ENCODE measurements at regions not wholly inside any gene's neighbourhood (a gene's known extent, or its start where the extent isn't known, plus 50 kb on each side); places are given as distances from the start of the nearest gene placed in this dataset.

DNA sequence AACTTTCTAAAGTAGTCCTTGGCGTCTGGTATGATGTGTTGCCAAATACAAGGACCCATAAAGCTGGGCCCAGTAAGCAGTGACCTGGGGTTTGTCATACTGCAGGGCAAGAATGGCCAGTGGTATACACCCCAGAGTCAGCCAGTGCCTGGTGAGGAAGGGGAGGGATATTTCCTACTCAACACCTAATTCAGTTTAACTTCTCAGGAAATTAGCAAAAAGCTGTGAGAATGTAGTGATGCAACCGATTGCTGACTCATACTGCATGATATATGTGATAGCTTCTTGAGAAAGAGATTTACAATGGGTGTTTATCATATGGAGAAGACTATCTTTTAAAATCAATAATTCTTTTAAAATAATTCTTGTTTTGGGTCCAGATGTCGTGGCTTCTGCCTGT lies 889.3 kb upstream of the CELF2 start:
- DNase-seq = no peak

DNA sequence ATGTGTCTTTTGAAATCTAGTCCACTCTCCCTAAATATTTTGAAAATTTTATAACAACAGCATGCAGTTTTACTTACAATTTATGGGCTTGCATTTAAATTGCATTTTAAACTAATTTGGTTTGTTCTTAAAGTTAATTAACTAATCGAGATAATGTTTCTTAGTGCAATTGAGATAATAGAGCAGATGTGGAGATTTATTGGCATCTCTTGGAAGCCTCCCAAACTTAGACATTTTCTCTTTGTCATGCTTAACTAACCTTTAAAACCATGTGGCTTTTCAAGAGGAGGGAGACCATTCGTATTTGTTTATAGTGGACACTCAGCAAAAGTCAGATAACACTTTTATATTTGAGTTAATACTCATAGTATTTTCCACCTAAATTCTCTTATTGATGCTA lies 887.0 kb upstream of the CELF2 start:
- no peak for DNase-seq

DNA sequence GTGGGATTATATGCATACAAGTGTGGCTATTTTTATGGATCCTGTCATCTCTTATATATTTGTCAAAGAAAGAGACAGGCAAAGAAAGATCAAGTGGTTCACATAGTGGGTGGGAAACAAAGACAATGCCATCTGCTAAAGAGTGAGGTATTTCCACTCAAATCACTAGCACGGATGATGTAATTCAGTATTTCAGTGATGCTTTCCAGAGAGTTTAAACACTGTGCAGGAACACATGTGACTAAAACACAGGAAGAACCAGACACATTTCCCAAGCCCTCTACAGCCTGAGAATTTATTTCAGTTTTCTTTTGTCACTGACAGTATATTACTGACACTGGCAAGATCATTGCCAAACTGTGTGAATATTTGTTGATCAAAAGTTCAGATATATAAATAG lies 885.7 kb upstream of the CELF2 start:
- DNase-seq = no peak

DNA sequence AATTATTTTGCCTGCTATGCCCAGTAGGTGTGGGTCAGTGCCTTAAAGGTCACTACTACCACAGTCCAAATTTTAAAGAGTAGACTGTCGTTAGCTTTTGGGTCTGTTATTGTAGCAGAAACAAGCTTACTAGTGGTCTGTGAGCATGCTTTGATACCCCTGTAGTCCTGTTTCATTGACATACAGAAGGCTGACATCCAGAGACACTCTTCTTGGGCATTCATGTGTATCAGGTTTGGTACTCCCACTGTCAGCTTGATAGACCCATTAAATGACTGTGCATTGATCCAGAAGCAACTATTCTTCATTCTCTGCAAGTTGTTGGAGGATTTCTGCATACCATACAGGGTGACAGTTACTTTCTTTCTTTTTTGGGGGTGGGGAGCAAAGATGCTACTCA lies 884.4 kb upstream of the CELF2 start:
- no peak for DNase-seq

DNA sequence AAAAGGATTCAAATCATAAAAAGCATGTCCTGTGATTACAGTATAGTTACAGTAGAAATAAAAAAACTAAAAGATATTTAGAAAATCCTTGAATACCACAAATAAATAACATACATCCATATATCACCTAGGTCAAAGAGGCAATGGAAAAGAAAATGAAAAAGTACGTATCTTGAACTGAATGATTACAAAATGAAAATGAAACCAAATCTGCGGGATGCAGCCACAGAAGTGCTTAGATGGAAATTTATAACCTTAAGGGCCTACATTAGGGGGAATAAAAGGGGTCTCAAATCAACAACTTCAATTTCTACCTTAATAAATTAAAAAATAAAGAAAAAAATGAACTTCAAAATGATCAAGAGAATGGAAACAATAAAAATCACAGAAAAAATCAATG lies 879.0 kb upstream of the CELF2 start:
- no peak for DNase-seq

DNA sequence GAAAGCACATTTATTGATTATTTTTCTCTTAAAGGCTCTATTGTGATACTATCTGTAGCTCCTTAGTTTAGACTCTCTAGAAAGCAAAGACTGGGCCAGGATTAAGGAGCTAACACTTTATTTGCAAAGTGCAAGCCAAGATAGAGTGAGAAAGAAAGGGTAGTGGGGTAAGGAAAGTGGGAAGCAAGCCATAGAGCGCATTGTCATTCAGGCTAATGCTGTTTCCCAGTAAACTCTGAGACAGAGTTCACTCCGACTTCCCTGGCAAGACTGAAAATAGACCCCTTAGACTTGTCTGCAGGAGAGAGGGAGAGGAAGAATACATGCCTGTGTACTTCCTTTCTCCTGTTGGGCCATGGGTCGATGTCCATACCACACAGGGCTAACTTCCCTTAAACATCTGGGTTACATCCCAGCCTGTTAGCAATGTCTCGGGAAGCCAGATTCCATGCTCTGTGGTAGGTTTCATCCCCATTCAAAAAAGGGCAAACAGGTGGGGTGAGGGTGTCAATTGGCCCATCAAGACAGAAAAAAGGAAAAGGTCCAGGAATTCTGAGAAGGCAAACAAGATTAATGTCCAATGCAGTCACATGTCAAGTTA lies 875.8 kb upstream of the CELF2 start:
- no peak for DNase-seq

DNA sequence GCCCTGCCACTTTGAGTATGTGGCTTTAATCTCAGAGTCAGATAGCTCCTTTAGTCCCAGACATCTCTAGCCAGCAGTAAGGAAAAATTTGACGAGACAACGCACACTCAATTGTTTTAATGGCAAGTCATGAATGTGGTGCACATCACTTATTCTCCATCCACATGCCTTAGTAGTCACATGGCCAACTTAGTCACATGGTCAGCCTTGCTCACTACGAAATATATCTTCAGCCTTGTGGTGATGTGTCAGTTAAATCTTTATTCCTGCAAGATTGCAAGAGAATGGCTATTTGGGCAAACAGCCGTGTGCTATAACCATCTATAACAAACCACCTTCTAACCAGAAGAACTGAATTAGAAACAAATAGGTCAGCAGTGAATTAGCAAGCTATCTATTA lies 871.1 kb upstream of the CELF2 start:
- DNase-seq = no peak

DNA sequence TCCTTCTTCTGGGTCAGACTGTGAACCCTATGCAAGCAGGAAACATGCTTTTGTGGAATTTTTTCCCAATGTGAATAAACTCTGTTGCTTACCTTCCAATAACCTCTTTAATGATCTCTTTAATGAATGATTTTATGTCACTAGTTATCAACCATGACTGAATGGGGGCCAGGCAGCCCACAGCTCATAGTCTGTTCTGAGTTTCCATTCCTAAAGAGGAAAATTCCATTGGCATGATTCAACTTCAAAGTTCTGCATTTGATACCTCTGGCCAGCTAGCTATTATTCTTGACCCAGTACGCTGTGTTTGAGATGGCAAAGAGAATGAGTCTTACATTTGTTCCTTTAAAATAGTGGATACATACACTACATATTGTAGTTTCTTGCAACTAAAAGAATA lies 867.8 kb upstream of the CELF2 start:
- no peak for DNase-seq

DNA sequence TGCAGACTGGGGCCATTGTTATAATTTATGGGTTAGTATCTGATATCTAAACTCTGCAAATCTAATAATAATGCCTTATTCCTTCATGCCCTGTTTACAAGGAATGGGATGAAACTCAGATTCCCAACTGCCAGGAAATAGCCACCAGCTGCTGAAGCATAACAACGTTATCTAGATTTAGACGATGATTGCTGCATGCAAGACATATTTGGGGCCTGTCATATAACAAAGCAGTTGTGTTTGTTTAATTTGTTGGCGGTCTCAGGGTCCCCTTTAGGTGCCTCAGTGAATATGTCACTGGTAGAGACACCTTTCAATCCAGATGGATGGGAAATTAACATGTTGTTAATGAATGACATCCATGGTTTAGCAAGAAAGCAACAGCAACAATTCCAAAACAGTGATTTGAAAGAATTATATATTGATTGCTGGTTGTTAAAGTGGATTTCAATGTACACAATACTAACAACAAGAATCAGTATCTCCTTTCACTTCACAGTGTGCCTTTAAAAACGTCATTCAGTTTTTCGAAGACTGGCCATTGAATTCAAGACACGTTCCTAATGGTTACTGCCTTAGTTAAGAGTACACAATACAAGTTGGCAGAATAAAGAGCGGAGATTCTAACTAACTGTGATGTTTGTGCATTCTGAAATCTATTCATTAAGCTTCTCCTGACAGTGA lies 860.6 kb upstream of the CELF2 start:
- no peak for DNase-seq

DNA sequence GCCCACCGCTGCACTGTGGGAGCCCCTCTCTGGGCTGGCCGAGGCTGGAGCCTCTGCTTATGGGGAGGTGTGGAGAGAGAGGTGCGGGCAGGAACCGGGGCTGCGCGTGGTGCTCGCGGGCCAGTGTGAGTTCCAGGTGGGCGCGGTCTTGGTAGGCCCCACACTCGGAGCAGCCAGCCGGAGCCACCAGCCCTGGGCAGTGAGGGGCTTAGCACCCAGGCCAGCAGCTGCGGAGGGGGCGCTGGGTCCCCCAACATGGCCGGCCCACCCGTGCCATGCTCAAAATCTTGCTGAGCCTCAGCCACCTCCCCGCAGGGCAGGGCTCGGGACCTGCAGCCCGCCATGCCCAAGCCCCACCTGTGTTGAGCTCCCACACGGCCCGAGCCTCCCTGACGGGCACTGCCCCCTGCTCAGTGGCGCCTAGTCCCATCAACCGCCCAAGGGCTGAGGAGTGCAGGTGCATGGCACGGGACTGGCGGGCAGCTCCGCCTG lies 856.8 kb upstream of the CELF2 start:
- no peak for DNase-seq

DNA sequence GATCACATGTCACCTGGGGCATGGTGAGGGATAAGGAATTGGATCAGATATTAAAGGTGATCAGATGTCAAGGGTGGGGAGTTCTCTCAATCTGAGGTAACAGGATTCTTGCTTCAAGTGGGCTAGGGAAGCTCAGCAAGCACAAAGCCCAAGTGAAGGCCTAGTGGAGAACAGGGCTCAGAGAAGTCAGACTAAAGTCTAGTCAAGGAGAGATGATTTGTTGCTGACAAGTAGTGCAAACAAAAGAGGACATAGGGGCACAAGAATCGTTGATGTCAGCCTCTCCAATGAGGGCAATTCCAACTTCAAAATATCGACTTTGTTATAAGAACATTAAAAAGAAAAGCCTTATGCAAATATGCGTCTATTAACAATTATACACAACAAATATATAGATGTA lies 852.8 kb upstream of the CELF2 start:
- no peak for DNase-seq

DNA sequence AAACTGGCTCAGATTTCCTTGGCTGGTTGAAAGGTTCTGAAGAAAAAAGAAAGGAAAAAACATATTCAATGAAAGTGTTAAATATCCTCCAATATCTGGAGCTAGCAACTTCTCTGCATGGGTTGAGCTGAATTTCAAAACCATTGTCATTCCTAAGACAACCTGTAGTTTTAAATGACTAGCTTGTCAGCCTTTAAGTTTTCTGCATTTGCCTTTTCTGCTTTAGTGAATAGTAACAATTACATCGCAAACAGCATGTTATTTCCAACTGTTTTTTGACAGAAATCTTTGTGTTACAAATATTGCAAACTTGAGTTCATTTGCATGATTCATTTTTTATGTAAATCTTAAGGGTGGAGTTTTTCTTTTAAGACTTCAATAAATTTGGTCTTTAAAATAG lies 852.3 kb upstream of the CELF2 start:
- DNase-seq = no peak

DNA sequence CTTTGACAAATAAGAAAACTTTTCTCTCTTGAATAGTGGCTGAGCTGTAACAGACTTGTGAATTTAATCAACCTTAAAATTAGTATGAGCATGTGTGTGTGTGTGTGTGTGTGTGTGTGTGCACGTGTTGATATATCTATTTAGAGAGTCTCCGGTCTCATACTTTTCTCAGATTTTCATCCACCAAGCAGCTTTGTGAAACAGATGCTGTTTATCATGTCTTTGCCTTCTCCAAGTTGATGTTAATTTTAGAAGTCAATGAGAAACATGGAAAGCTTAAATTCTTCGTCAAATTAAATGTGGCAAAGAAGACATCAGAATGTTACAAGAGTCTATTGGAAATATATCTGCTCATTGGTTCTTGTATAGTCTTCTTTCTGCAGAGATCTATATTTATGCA lies 839.2 kb upstream of the CELF2 start:
- no peak for DNase-seq

DNA sequence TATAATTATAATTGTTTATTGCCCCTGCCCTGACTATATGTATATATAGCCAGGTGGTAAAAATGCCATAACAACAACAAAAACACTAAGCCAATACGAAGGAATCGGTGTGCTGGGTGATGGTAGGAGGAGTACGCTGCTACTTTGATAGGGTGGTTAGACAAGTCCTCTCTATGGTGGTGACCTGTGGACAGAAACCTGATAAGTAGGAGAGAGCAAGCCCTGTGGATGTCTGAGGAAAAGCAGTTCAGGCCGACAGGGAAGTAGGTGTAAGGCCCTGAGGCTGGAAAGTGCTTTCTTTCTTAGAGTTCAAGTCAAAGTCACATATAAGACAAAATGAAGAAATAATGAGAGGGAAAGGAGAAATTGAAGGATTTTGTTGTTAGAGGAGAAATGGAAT lies 823.8 kb upstream of the CELF2 start:
- DNase-seq = no peak

DNA sequence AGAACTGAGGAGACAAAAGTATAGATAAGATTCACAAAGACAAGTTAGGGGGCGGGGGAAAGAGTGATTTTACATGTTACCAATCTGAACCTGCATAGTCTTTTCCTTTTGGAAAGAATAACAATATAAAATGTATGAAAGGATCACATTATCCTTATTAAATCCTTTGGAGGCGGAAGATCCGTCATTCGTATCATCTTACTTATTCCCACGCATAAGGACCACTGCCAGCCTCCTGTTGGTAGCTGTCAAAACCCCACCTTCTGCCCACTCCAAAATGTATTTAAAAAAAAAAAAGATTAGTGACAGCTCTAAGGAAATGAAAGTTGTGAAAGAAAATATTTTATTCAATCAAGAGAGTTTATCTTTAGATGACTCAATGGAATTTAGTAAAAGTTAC lies 821.0 kb upstream of the CELF2 start:
- no peak for DNase-seq

DNA sequence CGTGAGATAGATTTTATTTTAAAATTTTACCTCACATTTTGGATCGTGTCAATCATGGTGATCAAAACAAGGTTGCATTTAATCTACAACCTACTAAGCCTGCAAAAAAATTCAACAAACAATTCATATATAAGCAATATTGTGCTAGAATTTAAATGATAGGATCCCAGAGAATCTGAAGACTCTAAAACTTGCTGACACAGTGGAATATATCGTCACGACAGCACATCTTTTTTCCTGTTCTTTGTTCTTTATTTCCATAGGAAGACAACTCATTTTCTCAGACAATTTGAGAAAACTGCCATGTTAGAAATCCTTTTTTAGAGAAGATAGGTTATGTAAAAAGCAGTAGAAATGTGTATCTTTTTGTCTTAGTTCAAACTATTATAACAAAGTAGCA lies 820.2 kb upstream of the CELF2 start:
- no peak for DNase-seq

DNA sequence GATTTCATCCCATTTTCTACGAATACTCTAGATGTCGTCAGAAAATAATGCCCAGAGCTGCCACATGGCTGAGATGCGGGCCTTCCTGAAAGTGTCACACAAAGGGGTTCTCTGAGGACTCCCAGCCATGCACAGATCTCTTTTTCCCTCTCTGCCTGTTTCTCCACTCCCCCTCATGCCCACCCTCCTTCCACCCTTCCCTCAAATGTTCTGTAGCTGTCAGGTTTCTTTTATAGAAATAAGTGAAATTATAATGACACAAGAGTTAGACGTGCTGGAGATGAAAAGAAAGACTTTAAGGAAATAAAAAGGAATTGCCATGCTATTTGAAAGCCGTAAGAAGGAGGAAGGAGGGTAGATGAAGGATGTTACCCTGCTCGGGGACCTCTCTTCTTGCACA lies 819.3 kb upstream of the CELF2 start:
- DNase-seq = no peak

DNA sequence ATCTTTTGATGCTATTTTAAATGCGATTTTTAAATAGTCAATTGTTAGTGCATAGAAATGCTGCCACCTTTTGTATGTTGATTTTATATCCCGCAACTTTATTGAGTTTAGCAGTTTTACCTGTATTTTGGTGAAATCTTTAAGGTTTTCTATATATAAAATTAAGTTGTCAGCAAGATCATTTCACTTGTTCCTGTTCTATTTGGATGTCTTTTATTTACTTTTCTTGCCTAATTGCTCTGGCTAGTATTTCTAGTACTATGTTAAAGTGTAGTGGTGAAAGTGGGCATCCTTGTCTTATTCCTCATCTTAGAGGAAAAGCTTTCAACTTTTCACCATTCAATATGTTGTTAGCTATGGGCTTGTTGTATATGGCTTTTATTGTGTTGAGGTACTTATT lies 813.3 kb upstream of the CELF2 start:
- DNase-seq = no peak

DNA sequence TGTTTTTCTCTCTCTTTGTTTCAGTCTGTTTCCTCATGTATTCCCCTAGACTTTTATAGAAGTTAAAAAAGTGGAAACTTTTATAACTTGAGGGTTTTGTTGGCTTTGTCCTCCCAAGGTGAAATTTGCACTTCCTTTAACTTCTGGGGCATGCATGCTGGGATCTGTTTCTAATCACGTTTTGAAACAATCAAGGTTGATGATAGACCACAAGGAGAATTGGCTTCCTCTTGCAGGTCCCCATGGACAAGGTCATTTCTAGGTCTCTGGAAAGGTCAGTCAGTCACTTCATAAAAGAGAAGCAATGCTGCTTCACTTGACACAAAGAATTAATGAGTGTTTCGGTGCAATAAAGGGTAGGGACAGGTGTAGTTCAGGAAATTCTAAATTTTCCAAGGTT lies 811.8 kb upstream of the CELF2 start:
- DNase-seq = no peak

DNA sequence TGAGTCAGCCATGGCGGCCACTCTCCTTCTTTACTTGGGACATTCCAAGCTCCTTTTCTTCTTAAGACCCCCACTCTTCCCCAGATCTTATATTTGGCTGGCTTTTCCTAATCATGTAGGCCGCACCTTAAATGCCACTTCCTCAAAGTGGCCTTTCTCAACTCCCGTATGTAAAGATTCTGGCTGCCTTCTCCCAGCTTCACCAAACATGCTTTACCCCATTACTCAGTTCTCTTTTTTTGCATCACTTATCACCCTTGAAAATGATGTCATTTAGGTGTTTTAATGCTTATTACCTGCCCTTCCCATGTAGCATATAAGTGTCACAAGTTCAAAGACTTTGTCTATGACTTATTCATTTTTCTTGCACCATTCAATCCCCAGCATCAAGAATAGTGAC lies 810.1 kb upstream of the CELF2 start:
- DNase-seq = no peak

DNA sequence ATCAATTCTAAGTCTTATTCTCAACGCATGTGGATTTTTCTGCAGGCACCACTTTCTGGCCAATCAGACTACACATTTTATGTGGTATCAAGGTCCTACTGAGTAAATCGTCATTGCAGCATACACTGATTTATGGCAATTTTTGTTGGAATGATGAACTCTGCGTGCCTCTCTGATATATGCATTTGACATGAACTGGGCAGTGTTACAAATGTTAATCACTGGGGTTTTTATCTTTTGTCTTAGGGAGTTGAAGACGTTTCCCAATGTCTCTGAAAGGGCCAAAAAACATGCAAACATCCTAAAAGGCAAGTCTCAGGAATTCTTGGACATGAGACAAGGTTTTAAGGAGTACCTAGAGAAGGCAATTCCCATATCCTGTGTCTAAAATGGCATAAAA lies 809.5 kb upstream of the CELF2 start:
- DNase-seq = no peak

DNA sequence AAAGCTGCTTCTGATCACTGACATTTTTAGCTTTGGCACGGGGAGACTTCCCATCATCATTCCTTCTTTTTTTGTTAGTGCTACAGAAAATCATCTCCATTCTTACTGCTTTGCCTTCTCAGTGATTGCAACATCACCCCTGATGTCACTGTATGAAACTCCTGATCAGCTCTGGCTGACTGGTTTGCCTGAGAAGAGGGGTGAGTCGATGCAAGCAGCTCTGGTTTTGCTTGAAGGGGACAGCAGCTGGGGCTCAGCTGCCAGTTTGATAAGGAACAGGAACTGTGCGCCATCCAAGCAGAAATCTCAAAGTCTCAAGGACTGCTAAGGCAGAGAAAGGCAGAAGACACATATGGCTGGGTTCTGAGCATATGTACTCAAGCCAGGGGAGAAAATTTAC lies 808.5 kb upstream of the CELF2 start:
- DNase-seq = no peak

DNA sequence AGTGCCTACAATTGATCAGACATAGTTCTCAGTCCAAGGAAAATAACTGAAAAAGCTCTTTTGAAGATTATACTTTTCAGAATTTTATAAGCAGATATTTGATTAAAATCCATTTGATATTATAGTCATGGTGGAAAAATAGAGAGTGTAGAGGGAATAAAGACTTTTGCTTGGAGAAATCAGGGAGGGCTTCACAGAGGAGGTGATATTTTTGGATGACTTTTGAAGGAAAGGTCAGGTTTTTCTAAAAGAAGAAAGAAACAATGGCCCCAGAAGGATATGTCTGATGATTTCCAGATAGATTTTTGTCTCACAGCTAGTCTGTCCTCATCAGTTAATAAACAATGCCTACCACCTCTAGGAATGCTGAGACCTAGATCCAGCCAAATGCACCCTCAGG lies 806.3 kb upstream of the CELF2 start:
- no peak for DNase-seq

DNA sequence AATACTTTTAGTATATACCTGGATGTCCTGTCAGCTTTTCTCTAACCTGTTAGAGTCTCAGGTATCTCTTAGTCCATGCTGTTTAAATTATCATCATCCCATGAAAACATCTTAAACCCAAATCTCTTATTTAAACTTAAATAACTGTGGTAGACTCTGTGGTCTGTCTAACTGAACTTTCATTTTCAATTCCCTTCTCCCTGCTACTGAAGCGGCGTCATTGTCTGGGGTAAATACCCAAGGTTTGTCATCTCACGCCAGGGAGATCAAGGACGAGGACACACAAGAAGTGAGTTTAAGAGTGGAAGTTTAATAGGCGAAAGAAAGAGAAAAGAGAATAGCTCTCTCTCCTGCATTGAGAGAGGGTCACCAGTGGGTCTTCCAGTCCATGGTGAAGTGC lies 804.4 kb upstream of the CELF2 start:
- no peak for DNase-seq

DNA sequence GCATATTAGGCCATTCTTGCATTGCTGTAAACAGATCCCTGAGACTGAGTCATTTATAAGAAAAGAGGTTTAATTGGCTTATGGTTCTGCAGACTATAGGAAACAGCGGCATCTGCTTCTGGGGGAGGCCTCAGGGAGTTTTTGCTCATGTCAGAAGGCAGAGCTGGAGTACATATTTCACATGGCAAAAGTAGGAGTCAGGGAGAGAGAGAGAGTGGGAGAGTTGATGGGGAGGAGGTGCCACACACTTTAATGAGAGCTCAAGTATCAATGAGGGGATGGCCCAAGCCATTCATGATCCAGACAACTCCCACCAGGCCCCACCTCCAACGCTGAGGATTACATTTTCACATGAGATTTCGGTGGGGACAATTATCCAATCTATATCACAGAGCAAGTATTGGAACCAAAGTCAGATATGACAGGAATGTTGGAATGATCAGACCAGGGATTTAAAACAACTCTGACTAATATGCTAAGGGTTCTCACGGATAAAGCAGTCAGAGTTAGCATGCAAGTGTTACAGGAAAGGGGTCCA lies 795.3 kb upstream of the CELF2 start:
- no peak for DNase-seq

All from amniotic stem cell (primary cell).